Keratinocyte (primary cell): ENCODE measurements at regions not wholly inside any gene's neighbourhood (a gene's known extent, or its start where the extent isn't known, plus 50 kb on each side); places are given as distances from the start of the nearest gene placed in this dataset.

Experiments used
- CTCF ChIP-seq, 3 experiments: IDR thresholded peaks in 1 of 3; conservative IDR thresholded peaks in 1 of 3; optimal IDR thresholded peaks in 1 of 3; 2 replicates in 2 of 3; 3 replicates in 1 of 3; pipeline versions ENCODE3 to v1.5.1; 2011; ENCODE audit warnings: low read length in 3 of 3, mild to moderate bottlenecking in 3 of 3, moderate library complexity in 2 of 3, control low read depth in 1 of 3, inconsistent platforms in 1 of 3; ENCODE audit not compliant: insufficient read depth in 2 of 3; ENCODE audit errors: extremely low read depth in 1 of 3
- EZH2 ChIP-seq: IDR thresholded peaks from one replicate; pipeline ENCODE4 v1.6.1; 2012; ENCODE audit warnings: inconsistent platforms, mild to moderate bottlenecking, low read length, moderate library complexity

DNA sequence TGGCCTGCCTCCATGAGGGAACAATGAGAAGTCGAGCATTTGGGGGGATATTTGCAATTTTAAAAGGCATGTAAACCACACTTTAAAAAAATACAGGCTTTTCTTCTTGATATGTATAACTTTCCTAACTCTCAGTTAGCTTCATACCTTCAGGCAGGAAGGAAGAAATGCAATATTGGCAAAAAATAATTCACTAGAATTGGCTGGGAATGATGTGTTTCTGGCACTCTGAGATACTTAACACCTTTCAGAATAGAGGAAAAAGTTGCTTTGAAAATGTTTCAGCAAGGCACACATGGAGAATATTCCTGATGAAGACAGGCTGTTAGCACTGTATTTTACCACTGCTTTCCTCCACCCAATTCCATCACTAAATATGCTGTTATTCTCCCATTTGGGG is 747.6 kb downstream of the HDGFL1 start:
- no peak for TF ChIP-seq CTCF (optimal IDR thresholded peaks at IDR 0.05 in 1 of 3, IDR thresholded peaks at IDR 0.05 in 1 of 3, conservative IDR thresholded peaks at IDR 0.05 in 1 of 3; ENCODE audit: extremely low read depth in 1 of 3, insufficient read depth in 2 of 3, low read length in 3 of 3)
- no peak for TF ChIP-seq EZH2
